MCF 10A (cell line): ENCODE measurements at regions not wholly inside any gene's neighbourhood (a gene's known extent, or its start where the extent isn't known, plus 50 kb on each side); places are given as distances from the start of the nearest gene placed in this dataset.

Source experiments
- BruUV-seq: library from RNA; stranded (reverse); fragments of 400-500 nt; replicated peaks from 2 replicates; lab custom pipeline; 2021; lab: Mats Ljungman, UMichigan
- CTCF ChIA-PET: fragments of 300-600 bp; sonication (Branson Sonifier 250); formaldehyde crosslinking; extraction: SDS; loops from one replicate; lab custom pipeline; 2021; ENCODE audit warnings: antibody characterized with exemption, inconsistent platforms; lab: Yijun Ruan, JAX
- POLR2A ChIA-PET: fragments of 300-600, 350-650 bp; sonication (Branson Sonifier 250); formaldehyde crosslinking; extraction: SDS; loops from one replicate; lab custom pipeline; 2020; ENCODE audit warnings: antibody characterized with exemption, inconsistent platforms; lab: Yijun Ruan, JAX
- DNase-seq: peaks from one replicate; pipeline ENCODE4 v3.0.0-alpha.2; 2018; ENCODE audit not compliant: unreplicated experiment
- H3K27ac Mint-ChIP-seq: one replicate; pipeline ENCODE4 v1.8.0; 2022; ENCODE audit warnings: mild to moderate bottlenecking, low read depth, mixed read lengths; ENCODE audit not compliant: unreplicated experiment
- H3K27me3 Mint-ChIP-seq: one replicate; pipeline ENCODE4 v1.8.0; 2022; ENCODE audit warnings: mixed read lengths; ENCODE audit not compliant: insufficient read depth, unreplicated experiment
- H3K36me3 Mint-ChIP-seq: one replicate; pipeline ENCODE4 v1.8.0; 2022; ENCODE audit warnings: mild to moderate bottlenecking, moderate library complexity, mixed read lengths; ENCODE audit not compliant: insufficient read depth, unreplicated experiment
- H3K4me1 Mint-ChIP-seq: one replicate; pipeline ENCODE4 v1.8.0; 2022; ENCODE audit warnings: mixed read lengths; ENCODE audit not compliant: insufficient read depth, unreplicated experiment
- H3K4me3 Mint-ChIP-seq: one replicate; pipeline ENCODE4 v1.8.0; 2022; ENCODE audit warnings: mild to moderate bottlenecking, moderate library complexity, mixed read lengths; ENCODE audit not compliant: unreplicated experiment
- H3K9me3 Mint-ChIP-seq: one replicate; pipeline ENCODE4 v1.8.0; 2022; ENCODE audit warnings: mixed read lengths; ENCODE audit not compliant: unreplicated experiment
- intact Hi-C: fragments of 100-400 bp; cut with micrococcal nuclease; formaldehyde crosslinking; loops from 2 replicates; pipeline ENCODE4 v1.14.1; 2022
- TF ChIP-seq, protein P1 (sequence below): fragments of 200-600 bp; IDR thresholded peaks from one replicate; pipeline ENCODE4 v1.8.0; 2022; ENCODE audit warnings: antibody characterized with exemption, mild to moderate bottlenecking; ENCODE audit not compliant: unreplicated experiment

DNA sequence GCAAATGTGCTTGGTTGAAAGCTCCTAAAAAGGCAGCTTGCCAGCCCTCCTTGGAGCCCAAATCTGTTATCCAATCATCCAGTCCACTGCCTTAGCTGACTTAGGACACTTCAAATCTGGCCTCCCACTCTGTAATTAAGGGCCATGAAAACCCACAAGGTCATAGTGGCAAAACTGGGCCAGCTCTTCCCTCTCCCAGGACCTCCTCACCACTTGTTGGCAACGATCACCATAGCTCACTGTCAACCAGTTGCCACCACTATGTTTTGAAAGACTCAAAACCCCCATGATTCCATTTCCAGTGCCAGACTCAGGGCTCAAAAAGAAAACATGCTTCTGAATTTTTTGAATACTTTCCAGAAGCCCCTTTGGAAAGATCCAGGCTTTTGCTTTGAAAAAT lies 107.5 kb downstream of the NREP start:
- TF ChIP-seq, protein P1, sequence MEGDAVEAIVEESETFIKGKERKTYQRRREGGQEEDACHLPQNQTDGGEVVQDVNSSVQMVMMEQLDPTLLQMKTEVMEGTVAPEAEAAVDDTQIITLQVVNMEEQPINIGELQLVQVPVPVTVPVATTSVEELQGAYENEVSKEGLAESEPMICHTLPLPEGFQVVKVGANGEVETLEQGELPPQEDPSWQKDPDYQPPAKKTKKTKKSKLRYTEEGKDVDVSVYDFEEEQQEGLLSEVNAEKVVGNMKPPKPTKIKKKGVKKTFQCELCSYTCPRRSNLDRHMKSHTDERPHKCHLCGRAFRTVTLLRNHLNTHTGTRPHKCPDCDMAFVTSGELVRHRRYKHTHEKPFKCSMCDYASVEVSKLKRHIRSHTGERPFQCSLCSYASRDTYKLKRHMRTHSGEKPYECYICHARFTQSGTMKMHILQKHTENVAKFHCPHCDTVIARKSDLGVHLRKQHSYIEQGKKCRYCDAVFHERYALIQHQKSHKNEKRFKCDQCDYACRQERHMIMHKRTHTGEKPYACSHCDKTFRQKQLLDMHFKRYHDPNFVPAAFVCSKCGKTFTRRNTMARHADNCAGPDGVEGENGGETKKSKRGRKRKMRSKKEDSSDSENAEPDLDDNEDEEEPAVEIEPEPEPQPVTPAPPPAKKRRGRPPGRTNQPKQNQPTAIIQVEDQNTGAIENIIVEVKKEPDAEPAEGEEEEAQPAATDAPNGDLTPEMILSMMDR, result no peak
- ChIA-PET POLR2A (no interaction called here), CTCF (no interaction called here)
- intact Hi-C loops, result no loop called here
- BruUV-seq, result no TSS peak
- DNase-seq, result no peak
- Mint-ChIP-seq H3K27ac (no peak overlapping the region), H3K4me3 (no peak overlapping the region), H3K4me1 (no peaks in the 10 kb centered on the region), H3K36me3 (no peaks in the 10 kb centered on the region), H3K27me3 (no peaks in the 10 kb centered on the region), H3K9me3 (no peaks in the 10 kb centered on the region)

DNA sequence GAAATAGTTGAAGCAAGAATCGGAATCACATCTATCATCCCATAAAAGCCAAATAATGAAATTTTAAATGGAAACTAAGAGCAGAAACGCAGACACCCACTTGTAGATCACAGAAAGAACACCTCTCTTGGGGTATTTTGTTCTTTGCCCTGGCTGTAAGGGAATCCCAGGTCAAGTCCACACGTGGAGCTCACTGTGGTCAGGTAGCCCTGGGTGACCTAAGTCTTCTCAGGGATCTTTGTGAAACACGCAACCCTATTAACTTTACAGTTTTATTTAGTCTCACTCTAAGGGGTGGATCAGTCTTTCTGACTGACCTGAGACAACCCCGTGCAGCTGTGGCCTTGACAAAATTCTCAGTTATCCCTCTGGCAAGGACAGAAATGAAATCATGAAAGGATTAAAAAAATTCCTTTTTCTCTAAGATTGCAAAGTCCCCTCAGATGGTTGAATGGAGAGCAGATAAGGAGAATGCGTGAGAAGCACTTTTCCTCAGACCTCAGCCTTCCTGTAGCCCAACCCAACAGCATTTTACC lies 111.6 kb downstream of the NREP start:
- peaks cover 9% of the 10 kb centered on the region for H3K4me1 Mint-ChIP-seq
- H3K4me3 Mint-ChIP-seq, result no peak overlapping the region
- no peaks in the 10 kb centered on the region for H3K36me3 Mint-ChIP-seq
- no peak overlapping the region for H3K27ac Mint-ChIP-seq
- no peak for DNase-seq
- ChIA-PET POLR2A (interaction anchor here (0.7 kb wide), 1 partner anchor 145 kb away, joined by 3 read pairs; no protein-coding TSS in a partner anchor), CTCF (no interaction called here)
- no peaks in the 10 kb centered on the region for H3K9me3 Mint-ChIP-seq
- TF ChIP-seq, protein P1, result no peak
- BruUV-seq, result no TSS peak
- intact Hi-C loops, result no loop called here
- no peaks in the 10 kb centered on the region for H3K27me3 Mint-ChIP-seq

DNA sequence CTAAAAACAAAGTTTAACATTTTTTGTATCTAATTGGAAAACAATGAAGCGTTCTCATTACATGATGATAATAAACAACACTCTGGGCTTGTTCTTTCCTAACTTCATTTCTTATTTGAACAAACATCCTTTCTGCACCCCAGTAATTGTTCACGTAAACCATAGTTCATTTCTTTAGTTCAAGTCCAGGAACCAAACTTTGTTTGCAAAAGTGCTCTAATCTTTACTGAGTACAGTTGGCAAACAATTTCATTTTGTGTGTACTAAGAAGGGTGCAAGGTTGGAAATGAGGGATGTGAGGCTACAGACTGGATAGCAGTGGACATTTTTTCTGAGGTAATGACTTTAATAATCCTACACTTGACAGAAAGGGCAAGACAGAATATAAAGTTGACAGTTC lies 113.5 kb downstream of the NREP start:
- no peaks in the 10 kb centered on the region for H3K36me3 Mint-ChIP-seq
- no peak for DNase-seq
- ChIA-PET POLR2A (no interaction called here), CTCF (interaction anchor here (1.2 kb wide), 1 partner anchor 24 kb away, joined by 3 read pairs; no protein-coding TSS in a partner anchor)
- TF ChIP-seq, protein P1, result no peak
- intact Hi-C loops, result no loop called here
- BruUV-seq, result no TSS peak
- no peaks in the 10 kb centered on the region for H3K27me3 Mint-ChIP-seq
- no peak overlapping the region for H3K4me3 Mint-ChIP-seq
- H3K4me1 Mint-ChIP-seq, result peaks cover 9% of the 10 kb centered on the region
- peaks cover 3% of the 10 kb centered on the region for H3K9me3 Mint-ChIP-seq
- H3K27ac Mint-ChIP-seq, result no peak overlapping the region

DNA sequence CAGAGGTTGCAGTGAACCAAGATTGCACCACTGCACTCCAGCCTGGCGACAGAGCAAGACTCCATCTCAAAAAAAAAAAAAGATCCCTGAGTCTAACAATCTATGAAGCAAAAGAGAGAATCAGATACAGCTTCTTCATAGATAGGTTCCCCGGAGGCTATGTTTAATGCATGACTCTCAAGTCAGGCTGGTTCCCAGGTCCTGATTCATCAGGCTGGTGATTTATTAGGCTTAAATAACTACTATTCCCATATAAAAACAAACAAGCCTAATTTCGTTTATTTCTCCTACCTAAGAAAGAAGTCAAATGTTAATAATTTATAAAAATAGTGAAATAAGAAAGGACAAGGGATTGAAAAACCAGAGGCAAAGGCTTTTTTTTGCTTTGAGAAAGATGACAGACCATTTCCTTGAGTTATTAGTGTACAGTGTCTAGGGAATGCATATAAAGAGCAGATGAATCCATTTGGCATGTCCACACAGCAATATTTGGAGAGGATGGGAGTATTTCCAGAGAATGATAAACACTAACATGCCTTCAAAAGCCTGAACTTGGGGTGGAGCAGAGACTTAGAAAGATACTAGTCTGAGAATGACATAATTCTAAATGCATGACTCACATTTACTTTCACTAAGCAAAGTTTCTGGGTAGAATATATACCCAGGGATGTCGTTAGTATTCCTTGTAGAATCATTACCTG lies 115.3 kb downstream of the NREP start:
- peaks cover 9% of the 10 kb centered on the region for H3K4me1 Mint-ChIP-seq
- no TSS peak for BruUV-seq
- ChIA-PET CTCF (interaction anchor here (0.8 kb wide), 1 partner anchor 49 kb away, joined by 4 read pairs; no protein-coding TSS in a partner anchor), POLR2A (interaction anchor here (0.6 kb wide), 2 partner anchors 69 to 383 kb away, joined by 3 to 4 read pairs; no protein-coding TSS in a partner anchor)
- H3K9me3 Mint-ChIP-seq, result peaks cover 11% of the 10 kb centered on the region
- intact Hi-C loops, result no loop called here
- no peaks in the 10 kb centered on the region for H3K36me3 Mint-ChIP-seq
- H3K27me3 Mint-ChIP-seq, result no peaks in the 10 kb centered on the region
- H3K4me3 Mint-ChIP-seq, result no peak overlapping the region
- H3K27ac Mint-ChIP-seq, result no peak overlapping the region
- peak; percentile 43 for DNase-seq
- TF ChIP-seq, protein P1, result no peak
